ENCODE measurements at regions not wholly inside any gene's neighbourhood (a gene's known extent, or its start where the extent isn't known, plus 50 kb on each side); places are given as distances from the start of the nearest gene placed in this dataset.

DNA sequence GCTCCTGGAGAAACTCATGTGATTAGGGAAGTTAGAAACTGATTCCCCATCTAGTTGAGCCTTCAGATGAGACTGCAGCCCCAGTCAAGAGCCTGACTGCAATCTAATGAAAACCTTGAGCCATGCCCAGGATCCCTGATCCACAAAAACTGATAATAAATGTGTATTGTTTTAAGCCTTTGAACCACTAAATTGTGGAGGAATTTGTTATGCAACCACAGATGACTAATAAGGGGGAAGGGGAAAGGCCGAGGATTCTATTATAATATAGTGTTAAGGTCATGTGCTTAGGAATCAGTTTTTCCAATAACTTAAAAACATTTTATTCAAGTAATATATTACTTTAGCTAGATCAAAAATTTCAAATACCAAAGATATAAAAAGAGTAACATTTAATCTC lies 52.8 kb upstream of the USP25 start:
- no peak for DNase-seq
- peaks cover 3% of the 10 kb centered on the region for H3K4me1 Mint-ChIP-seq
- H3K27ac Mint-ChIP-seq = no peak overlapping the region
- H3K9me3 Mint-ChIP-seq = no peaks in the 10 kb centered on the region
- H3K36me3 Mint-ChIP-seq = no peaks in the 10 kb centered on the region
- H3K4me3 Mint-ChIP-seq = no peak overlapping the region
- H3K27me3 Mint-ChIP-seq = no peaks in the 10 kb centered on the region

DNA sequence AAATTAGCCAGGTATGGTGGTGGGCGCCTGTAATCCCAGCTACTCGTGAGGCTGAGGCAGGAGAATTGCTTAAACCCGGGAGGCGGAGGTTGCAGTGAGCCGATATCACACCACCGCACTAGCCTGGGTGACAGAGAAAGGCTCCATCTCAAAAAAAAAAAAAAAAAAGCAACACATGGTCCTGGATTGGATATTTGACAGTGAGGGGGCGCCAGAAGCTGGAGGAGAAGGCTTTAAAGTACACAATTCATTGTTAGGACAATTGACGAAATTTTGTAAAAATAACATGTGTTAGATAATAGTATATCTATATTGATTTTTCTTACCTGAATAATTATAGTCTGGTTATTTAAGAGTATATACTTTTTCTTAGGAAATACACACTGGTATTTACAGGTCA lies 50.2 kb upstream of the USP25 start:
- DNase-seq = no peak
- H3K4me3 Mint-ChIP-seq = no peak overlapping the region
- H3K9me3 Mint-ChIP-seq = no peaks in the 10 kb centered on the region
- no peaks in the 10 kb centered on the region for H3K36me3 Mint-ChIP-seq
- H3K27ac Mint-ChIP-seq = no peak overlapping the region
- H3K4me1 Mint-ChIP-seq = peaks cover 9% of the 10 kb centered on the region
- H3K27me3 Mint-ChIP-seq = peaks cover 4% of the 10 kb centered on the region
